ENCODE measurements at regions not wholly inside any gene's neighbourhood (a gene's known extent, or its start where the extent isn't known, plus 50 kb on each side); places are given as distances from the start of the nearest gene placed in this dataset.

DNA sequence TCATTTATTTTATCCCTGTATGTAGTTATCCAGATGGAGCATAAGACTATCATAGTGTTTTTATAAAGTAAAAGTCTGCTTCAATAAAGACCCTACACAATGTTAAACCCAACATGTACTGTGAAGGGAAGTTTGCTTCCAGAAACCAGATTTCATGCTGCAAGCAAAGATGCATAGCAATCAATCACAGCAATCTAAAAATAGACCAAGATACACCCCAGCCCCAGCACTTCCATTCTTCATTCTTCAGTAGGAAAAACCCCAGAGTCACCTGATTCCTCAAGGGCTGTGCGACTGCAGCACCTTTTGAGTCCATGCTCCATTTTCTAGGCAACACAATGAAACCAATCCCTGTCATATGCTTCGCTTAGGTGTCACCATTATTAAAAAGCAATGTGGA, 66.9 kb upstream of the PDE1C start:
- no peak for DNase-seq

DNA sequence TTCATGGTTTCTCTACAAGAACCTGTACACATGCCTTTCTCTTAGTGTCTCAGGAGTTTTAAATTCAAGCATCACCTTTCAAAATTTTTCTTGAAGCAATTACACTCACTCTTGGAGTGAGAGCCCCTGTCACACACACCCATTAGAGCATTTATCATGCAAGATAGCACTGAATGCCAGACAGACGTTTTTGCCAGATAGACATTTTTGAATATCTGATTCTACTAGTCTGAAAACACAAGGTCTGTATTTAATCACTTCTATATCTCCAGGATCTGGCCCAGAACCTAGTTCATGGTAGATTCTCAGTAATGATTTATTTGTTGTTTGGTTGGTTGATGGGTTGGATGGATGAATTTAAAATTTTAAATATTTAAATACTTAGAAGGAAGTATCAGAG, 60.9 kb upstream of the PDE1C start:
- DNase-seq = no peak

DNA sequence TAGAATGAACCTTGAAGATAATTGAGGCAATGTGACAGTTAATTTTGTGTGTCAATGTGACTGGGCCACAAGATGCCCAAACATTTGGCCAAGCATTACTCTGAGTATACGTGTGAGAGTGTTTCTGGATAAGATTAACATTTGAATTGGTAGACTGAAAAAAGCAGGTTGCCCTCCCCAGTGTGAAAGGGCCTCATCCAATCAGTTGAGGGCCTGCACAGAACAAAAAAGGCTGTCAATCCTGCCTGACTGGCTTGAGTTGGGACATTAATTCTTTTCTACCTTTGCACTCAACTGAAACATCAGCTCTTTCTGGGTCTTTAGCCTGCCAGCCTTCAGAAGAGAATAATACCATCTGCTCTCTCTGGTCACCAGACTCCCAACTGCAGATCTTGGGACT, 56.6 kb upstream of the PDE1C start:
- DNase-seq = no peak

Measured in CD4-positive, alpha-beta T cell treated with Interleukin-12 subunit alpha and Interleukin-12 subunit beta, for 1 hour (primary cell).